GM12892 (cell line): ENCODE measurements at regions not wholly inside any gene's neighbourhood (a gene's known extent, or its start where the extent isn't known, plus 50 kb on each side); places are given as distances from the start of the nearest gene placed in this dataset.

Experiments
- POLR2A ChIP-seq: IDR thresholded peaks from 2 replicates; pipeline ENCODE4 v1.6.1; 2011; ENCODE audit warnings: low read depth, low read length, control low read depth
- POLR2AphosphoS5 ChIP-seq: IDR thresholded peaks from 2 replicates; pipeline ENCODE4 v1.6.1; 2011; ENCODE audit warnings: low read depth, low read length, control low read depth
- TAF1 ChIP-seq: IDR thresholded peaks from 2 replicates; pipeline ENCODE4 v1.6.1; 2011; ENCODE audit warnings: low read depth, mild to moderate bottlenecking, control low read depth, low read length, borderline replicate concordance

- no peak for TF ChIP-seq TAF1
- TF ChIP-seq POLR2A: no peak
- TF ChIP-seq POLR2AphosphoS5: no peak
These were observed 728.1 kb downstream of the OTOL1 start for GRCh38 chr3:162224746-162225145.
